Left kidney (tissue), 1 donor: ENCODE measurements at regions not wholly inside any gene's neighbourhood (a gene's known extent, or its start where the extent isn't known, plus 50 kb on each side); places are given as distances from the start of the nearest gene placed in this dataset.
"Not testable (repeated sequence)": the region's sequence is repeated elsewhere in the genome, so short reads cannot be mapped to it uniquely, and the experiment has no call there.

ENCODE experiments used
- DNase-seq: peaks from one replicate; pipeline ENCODE4 v3.0.0-alpha.2; 2013

DNA sequence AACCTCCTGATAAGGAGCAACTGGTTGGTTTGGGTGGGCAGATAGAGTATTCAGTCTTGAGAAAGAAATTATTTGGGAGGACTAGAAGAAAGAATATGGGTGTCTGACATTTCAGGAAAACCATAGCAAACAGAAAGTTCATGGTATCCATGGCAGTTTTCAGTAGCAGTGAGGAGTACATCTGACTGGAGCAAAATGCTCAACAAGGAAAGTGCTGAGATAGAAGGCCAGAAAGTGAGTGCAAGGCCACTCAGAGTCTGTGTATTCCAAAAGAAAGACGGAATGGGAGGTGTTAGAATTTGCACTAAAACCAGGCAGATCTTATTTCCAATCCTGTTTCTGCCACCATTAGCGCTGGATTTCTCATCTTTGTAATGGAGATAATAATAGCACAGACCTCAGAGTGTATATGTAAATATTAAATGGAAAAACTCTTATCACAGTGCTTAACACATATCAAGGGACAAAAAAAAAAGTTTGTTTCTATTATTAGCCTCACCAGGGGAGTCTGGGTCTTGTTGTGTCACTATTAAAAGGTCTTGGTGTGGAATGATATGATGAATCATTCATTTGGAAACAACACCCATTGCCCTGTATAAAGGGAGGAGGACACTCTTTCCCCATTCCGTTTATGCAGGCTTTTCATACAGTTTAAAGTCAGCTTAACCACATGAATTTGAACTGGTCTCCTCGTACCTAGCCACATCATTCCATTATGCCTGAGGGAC, 349.8 kb downstream of the IPO8 start:
- no peak for DNase-seq

DNA sequence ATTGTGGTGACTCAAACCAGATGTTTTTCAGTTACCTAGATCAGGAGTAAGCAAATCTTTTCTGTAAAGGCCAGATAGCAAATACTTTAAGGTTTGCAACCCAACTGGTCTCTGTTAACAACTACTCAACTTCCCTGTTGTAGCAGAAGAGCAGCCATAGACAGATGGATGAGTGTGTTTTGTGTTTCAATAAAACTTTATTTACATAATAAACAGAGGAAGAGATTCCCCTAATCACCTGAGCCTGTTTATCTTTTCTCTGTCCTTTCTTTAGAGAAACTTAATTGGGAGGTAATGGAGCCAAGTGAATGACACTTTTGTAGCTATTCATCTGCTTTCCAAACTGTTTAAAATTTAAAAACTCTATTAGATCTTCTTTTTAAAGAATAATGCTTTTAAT, 365.1 kb downstream of the IPO8 start:
- no peak for DNase-seq

DNA sequence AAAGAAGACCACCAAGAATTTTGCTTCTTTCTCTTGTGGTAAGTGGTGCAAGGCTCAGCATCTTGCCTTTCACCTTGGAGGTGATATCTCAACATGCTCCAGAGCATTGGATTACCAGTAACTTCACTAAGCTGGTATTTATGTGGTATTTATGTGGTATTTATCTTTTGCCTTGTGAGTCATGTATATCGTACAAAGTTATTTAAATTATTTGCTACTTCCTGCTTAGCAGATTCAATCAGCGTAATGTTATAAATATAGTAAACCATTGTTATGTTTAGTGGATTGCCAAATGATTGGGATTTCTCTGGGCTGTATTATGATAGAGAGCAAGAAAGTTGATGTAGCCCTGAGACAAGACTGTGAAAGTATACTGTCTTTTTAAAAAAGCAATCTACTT, 366.4 kb downstream of the IPO8 start:
- DNase-seq, result no peak

DNA sequence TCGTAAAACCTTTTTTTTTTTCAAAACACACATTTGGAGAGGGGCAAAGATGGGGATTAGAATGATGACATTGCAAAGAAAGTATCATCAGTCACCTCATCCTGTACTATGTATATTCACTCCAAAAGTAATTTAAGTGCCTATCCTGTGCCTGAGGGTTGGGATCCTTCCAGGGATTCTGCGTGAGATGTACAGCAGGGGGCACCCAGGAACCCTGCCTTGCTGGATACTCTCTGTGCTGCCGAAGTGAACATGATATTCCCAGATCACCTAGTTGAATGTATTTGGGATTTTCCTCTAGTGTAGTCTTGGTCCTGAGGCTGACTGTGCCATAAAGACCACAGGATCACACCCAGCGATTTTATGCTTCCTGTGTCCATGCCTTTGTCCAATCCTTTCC, 372.7 kb downstream of the IPO8 start:
- no peak for DNase-seq

- no peak for DNase-seq
Measured at GRCh38 chr12:30320561-30320960, 375.1 kb downstream of the IPO8 start.

DNA sequence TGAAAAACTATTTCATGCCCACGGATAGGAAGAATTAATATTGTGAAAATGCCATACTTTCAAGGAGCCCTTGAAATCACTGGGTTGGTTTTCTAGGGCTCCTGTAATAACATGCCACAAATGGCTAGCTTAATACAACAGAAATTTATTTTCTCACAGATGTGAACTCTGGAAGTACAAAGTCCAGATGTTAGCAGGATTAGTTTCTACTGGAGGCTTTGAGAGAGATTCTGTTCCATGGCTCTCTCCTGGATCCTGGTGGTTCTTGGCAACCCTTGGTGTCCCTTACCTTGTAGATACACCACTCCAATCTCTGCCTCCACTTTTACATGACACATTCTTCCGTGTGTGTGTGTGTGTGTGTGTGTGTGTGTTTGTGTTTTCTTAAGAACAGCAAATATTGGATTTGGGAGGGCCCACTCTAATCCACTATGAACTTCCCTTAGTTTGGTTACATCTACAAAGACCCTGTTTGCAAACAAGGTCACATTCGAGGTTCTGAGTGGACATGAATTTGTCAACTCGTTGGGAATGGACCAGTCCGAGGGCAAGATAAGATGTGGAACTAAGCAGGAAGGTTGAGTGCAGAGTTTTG, 381.1 kb downstream of the IPO8 start:
- DNase-seq, result no peak

DNA sequence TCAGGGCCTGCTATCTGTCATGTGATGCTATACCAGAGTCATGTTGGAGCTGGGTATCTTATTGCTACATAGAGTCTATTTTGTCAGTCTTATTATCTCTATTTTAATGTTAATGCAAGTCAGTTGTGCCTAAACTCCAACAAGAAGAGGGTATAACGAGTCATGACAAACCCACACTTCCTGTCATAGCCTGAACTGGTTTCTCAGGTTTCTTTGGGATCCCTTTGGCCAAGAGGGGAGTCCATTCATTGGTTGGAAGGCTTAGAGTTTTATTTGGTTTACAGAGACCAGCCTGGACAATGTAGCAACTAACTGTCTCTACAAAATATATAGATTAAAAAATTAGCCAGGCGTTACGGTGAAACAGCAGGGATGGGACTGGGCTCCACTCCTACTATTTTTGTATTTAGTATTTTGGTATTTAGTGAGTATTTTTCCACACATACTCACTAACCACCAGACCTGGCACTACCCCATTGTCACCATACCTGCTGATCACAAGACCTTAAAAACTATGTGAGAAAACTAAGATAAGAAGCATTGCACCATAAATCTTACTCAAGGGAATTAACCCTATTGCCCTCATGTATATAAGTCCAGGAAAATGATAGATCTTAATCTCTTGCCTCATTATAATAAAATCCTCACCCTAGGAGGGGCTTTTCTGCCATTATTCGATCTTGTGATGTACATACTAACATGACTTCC, 387.5 kb downstream of the IPO8 start:
- DNase-seq, result no peak

DNA sequence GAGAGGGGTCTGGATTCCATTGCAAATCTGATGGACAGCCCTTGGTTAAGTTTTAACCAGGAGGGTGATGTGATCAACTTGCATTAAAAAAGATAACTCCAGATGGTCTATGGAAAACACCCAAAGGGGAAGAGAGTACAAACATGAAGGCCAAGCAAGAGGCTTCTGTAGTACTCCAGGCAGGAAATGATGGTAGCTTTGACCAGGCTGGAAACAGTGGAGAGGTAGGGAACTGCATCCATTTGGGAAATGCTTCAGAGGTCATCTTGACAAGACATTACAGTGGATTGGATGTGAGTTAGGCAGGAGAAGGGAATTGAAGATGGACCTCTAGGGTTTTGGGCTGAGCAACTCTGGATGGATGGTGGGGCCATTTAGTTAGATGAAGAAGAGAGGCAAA, 391.1 kb downstream of the IPO8 start:
- DNase-seq, result no peak

GRCh38 chr12:30301291-30301690, 394.4 kb downstream of the IPO8 start:
- DNase-seq, result no peak

GRCh38 chr12:30296486-30296885, 399.2 kb downstream of the IPO8 start:
- DNase-seq, result no peak

DNA sequence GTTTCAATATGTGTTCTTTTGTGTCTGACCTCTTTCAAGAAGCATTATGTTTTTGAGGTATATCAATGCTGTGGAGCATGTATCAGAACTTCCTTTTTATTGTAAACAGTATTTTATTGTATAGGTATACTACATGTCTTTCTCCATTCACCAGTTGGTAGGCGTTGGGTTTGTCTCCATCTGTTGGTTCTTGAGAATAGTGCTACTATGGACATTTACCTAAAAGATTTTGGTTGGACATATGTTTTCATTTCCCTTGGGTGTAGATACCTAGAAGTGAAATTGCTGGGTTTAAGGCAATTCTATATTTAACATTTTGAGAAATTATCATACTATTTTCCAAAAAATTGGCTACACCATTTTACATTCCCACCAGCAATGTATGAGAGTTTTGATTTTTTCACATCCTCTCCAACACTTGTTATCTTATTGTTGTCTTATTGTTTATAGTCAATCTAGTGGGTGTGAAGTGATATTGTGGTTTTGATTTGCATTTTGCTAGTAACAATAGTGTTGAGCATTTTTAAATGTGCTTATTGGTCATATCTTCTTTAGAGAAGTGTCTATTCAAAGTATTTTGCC, 409.2 kb downstream of the IPO8 start:
- peak; percentile 18 for DNase-seq

- DNase-seq, result no peak
Measured at GRCh38 chr12:30278401-30278800, 417.3 kb downstream of the IPO8 start.

DNA sequence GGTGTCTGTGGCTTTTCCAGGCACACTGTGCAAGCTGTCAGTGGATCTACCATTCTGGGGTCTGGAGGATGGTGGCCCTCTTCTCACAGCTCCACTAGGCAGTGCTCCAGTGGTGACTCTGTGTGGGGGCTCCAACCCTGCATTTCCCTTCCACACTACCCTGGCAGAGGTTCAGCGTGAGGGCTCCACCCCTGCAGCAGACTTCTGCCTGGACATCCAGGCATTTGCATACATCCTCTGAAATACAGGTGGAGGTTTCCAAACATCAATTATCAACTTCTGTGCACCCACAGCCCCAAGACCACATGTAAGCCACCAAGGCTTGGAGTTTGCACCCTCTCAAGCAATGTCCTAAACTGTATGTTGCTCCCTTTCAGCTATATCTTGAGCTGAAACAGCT, 423.2 kb downstream of the IPO8 start:
- DNase-seq, result not testable (repeated sequence)

GRCh38 chr12:30269496-30269895, 426.2 kb downstream of the IPO8 start:
- DNase-seq, result no peak

DNA sequence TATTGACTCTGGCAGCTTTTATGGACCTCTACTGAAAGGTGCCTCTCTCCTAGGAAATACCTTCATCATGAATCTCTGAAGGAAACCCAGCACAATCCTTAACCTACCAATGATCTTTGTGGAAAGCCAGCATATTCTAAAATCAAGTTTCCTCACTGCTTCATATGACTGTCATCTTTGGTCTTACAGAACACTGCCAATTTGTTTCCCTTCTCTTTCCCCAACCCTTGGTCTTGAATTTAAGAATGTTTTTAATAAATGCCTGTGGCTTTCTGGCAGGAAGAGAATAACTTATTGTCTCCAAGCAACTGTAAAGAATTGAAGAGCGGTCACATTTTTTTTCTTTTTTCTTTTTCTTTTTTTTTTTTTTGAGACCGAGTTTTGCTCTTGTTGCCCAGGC, 427.6 kb downstream of the IPO8 start:
- no peak for DNase-seq

- DNase-seq, result no peak
Measured at GRCh38 chr12:30263434-30263833, 432.2 kb downstream of the IPO8 start.

DNA sequence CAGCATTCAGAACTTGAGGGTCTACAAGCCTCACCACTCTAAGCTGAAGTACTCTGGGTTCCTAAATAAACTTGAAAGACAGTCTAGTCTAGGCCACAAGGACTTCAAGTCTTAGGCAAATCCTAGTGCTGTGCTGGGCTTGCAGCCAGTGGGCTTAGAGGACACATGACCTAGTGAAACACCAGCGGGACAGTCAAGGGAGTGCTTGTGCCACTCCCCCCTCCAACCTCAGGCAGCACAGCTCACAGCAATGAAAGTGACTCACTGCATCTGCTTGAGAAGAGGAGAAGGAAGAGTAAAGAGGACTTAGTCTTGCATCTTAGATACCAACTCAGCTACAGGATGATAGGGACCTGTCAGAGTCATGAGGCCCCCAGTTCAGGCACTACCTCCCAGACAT, 438.1 kb downstream of the IPO8 start:
- DNase-seq, result no peak

DNA sequence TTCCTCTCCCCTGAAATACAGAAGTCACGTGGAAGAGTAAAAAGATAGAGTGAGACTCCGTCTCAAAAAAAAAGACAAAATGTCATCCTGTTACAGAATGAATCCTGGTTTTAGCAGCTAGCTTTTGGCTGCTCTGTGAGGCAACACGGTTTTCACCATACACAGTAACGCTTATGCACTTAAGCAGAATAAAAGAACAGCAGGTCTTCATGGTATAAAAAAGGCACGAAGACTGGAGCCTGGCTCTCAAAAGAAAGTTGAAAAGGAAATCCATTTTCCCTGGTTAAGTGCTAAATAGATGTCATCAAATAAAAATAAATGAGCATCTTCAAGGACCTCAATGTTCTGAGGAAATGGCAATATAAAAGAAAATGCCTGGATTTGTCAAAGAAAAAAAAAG, 444.1 kb downstream of the IPO8 start:
- DNase-seq, result no peak

DNA sequence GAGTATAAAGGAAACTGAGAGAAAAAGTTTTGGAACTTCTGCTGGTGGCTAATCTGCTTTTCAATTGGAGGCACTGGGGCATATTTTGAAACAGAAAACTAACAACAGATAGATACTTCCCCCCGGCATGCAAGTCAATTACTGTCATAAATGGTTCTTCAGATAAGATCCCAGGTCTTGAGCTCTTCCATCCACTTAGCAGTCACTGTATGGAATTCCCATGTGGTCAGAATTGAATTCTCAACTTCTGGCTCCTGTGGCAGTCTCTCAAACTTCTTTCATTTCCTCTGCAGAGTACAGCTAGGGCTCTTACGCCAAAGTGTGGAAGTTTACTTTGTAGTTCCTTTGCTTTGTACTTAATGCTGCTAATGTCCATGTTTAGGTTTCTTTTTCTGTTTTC, 452.2 kb downstream of the IPO8 start:
- DNase-seq, result no peak

GRCh38 chr12:30219047-30219446, 435.3 kb upstream of the TMTC1 start:
- DNase-seq, result no peak

DNA sequence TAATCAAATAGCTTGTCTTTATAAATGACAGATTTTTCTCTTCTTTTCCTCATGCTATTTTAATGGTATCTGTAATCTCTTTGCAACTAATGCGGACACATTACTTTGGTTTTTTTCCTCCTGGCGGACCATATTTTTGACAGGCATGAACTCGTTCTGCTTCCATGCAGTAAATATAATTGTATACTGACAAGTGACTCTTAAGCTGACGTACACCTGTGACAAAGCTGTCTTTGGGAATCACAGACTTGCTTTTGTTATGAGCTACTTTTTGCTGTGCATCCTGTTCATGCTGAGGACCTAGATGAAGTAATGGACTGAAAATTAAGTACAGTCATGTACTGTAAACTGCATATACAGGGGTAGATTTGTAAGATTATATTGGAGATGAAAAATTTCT, 434.3 kb upstream of the TMTC1 start:
- DNase-seq, result no peak

- DNase-seq, result no peak
Measured at GRCh38 chr12:30213166-30213565, 429.4 kb upstream of the TMTC1 start.

DNA sequence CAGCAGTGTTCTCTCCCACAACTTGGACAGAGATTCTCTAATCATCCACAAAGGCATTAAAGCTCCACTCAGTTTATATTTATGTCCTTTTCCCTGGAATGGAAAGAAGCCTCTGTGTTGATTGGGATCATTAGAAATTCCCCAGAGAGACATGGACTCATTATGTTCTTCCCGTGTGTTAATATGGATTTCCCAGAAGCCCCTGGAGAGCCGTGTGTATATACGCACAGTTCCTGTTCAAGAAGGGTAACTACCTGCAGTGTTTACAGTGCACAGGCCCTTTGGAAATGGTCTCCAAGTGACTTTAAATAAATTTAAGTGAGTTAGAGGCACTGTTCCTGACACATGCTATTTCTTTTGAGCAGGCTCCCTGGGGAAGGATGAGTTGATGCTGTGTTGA, 428.0 kb upstream of the TMTC1 start:
- DNase-seq, result no peak
